Dendritic cell treated with granulocyte-macrophage colony-stimulating factor and Interleukin-4, amounts not matched to agents 40 ng/mL and 50 ng/mL, for 4 days (primary cell): ENCODE measurements at regions not wholly inside any gene's neighbourhood (a gene's known extent, or its start where the extent isn't known, plus 50 kb on each side); places are given as distances from the start of the nearest gene placed in this dataset.

Source experiments
- H3K27ac Mint-ChIP-seq: one replicate; pipeline ENCODE4 v1.8.0; 2022; ENCODE audit warnings: mild to moderate bottlenecking, mixed read lengths
- H3K27me3 Mint-ChIP-seq: one replicate; pipeline ENCODE4 v1.8.0; 2022; ENCODE audit warnings: mild to moderate bottlenecking, mixed read lengths
- H3K36me3 Mint-ChIP-seq: one replicate; pipeline ENCODE4 v1.8.0; 2022; ENCODE audit warnings: low read depth, mixed read lengths
- H3K4me1 Mint-ChIP-seq: one replicate; pipeline ENCODE4 v1.8.0; 2022; ENCODE audit warnings: low read depth, mixed read lengths
- H3K4me3 Mint-ChIP-seq: one replicate; pipeline ENCODE4 v1.8.0; 2022; ENCODE audit warnings: mild to moderate bottlenecking, moderate library complexity, mixed read lengths
- H3K9me3 Mint-ChIP-seq: one replicate; pipeline ENCODE4 v1.8.0; 2022; ENCODE audit warnings: mixed read lengths
- intact Hi-C: fragments of 100-400 bp; cut with micrococcal nuclease; formaldehyde crosslinking; loops from one replicate; pipeline ENCODE4 v1.15.0; 2022

DNA sequence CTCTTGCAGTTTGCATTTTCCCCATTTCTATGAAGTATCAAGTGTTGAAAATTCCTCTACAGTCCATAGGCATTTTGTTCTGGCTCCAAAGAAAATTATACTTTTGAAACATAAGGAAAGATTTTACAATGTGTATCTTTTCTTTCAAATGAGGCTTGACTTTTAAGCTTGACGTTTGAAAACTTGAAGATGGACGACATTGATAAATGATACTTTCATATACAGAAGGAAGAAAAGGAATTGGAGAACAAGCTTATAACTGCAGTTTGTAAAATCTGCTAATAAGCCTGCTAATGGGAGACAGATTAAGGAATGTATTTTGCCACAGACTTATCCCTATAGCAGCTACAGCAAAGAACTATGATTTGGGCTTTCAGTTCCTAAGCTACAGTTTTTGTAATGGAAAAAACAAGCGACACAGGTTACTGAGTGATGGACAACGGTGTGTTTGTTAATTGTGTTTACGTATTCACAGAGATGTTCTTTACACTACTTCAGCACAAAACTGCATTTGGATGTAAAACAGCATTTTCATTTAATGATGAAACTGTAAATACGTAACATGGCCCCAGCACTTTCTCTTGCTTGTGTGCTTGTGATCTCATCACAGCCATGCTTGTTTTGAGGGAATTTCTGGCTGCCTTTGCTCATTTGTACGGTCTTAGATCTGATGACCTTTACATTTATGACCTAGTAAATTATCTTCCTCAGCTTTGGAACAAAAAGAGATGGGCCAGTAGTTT lies 83.2 kb upstream of the FAT1 start:
- H3K27me3 Mint-ChIP-seq: no peaks in the 10 kb centered on the region
- H3K4me1 Mint-ChIP-seq: no peaks in the 10 kb centered on the region
- intact Hi-C loops: no loop called here
- H3K4me3 Mint-ChIP-seq: no peak overlapping the region
- no peak overlapping the region for H3K27ac Mint-ChIP-seq
- H3K9me3 Mint-ChIP-seq: peaks cover 4% of the 10 kb centered on the region
- no peaks in the 10 kb centered on the region for H3K36me3 Mint-ChIP-seq

- H3K27ac Mint-ChIP-seq: no peak overlapping the region
- no peaks in the 10 kb centered on the region for H3K27me3 Mint-ChIP-seq
- no peaks in the 10 kb centered on the region for H3K36me3 Mint-ChIP-seq
- peaks cover 11% of the 10 kb centered on the region for H3K9me3 Mint-ChIP-seq
- no peaks in the 10 kb centered on the region for H3K4me1 Mint-ChIP-seq
- intact Hi-C loops: no loop called here
- no peak overlapping the region for H3K4me3 Mint-ChIP-seq
Observed at GRCh38 chr4:186807808-186808629, 84.4 kb upstream of the FAT1 start.

DNA sequence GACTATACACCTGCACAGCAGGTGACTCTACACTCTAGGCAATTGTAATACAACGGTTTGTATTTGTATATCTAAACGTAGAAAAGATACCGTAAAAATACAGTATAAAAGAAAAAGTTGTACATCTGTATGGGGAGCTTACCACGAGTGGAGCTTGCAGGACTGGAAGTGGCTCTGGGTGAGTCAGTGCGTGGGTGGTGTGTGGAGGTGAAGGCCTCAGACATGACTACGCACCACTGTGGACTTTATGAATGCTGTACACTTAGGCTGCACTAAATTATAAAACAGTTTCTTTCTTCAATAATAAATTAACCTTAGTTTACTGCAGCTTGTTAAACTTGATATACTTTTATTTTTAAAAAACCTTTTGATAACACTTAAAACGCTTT lies 85.0 kb upstream of the FAT1 start:
- intact Hi-C loops: no loop called here
- H3K27ac Mint-ChIP-seq: no peak overlapping the region
- no peaks in the 10 kb centered on the region for H3K4me1 Mint-ChIP-seq
- H3K27me3 Mint-ChIP-seq: no peaks in the 10 kb centered on the region
- H3K9me3 Mint-ChIP-seq: peaks cover 11% of the 10 kb centered on the region
- no peak overlapping the region for H3K4me3 Mint-ChIP-seq
- no peaks in the 10 kb centered on the region for H3K36me3 Mint-ChIP-seq

- Mint-ChIP-seq H3K36me3 (no peaks in the 10 kb centered on the region), H3K4me3 (no peak overlapping the region), H3K9me3 (peaks cover 11% of the 10 kb centered on the region), H3K27me3 (no peaks in the 10 kb centered on the region), H3K27ac (no peak overlapping the region), H3K4me1 (no peaks in the 10 kb centered on the region)
- intact Hi-C loops: no loop called here
Observed at GRCh38 chr4:186809070-186809469, 85.4 kb upstream of the FAT1 start.

- no peaks in the 10 kb centered on the region for H3K4me1 Mint-ChIP-seq
- H3K4me3 Mint-ChIP-seq: no peak overlapping the region
- H3K27ac Mint-ChIP-seq: no peak overlapping the region
- intact Hi-C loops: no loop called here
- H3K36me3 Mint-ChIP-seq: no peaks in the 10 kb centered on the region
- no peaks in the 10 kb centered on the region for H3K27me3 Mint-ChIP-seq
- H3K9me3 Mint-ChIP-seq: peaks cover 11% of the 10 kb centered on the region
Observed at GRCh38 chr4:186810613-186811150, 87.0 kb upstream of the FAT1 start.

DNA sequence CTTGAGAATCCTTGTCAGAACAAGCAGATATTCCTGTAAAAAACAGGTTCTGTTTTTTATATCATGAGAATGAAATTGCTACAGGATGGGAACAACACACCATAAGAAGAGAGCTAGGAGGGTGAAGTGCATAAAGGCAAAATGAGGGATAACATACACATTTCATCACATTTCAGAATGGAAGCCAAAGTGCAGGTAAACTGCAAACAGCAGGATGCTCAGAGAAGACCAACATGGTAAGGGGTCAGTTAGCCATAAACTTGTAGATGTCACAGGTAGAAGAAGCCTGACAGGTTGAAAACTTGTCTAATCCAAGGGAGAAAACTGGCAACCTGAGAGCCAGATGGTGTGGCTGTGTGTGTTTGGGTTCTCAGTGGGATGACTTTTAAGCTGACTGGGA lies 88.9 kb upstream of the FAT1 start:
- peaks cover 11% of the 10 kb centered on the region for H3K9me3 Mint-ChIP-seq
- no peaks in the 10 kb centered on the region for H3K4me1 Mint-ChIP-seq
- H3K27ac Mint-ChIP-seq: no peak overlapping the region
- no peaks in the 10 kb centered on the region for H3K36me3 Mint-ChIP-seq
- H3K27me3 Mint-ChIP-seq: no peaks in the 10 kb centered on the region
- intact Hi-C loops: no loop called here
- H3K4me3 Mint-ChIP-seq: no peak overlapping the region

GRCh38 chr4:186813377-186814068 lies 89.9 kb upstream of the FAT1 start:
- no peaks in the 10 kb centered on the region for H3K27me3 Mint-ChIP-seq
- H3K4me1 Mint-ChIP-seq: no peaks in the 10 kb centered on the region
- intact Hi-C loops: no loop called here
- no peaks in the 10 kb centered on the region for H3K36me3 Mint-ChIP-seq
- no peak overlapping the region for H3K27ac Mint-ChIP-seq
- H3K9me3 Mint-ChIP-seq: peaks cover 11% of the 10 kb centered on the region
- no peak overlapping the region for H3K4me3 Mint-ChIP-seq

DNA sequence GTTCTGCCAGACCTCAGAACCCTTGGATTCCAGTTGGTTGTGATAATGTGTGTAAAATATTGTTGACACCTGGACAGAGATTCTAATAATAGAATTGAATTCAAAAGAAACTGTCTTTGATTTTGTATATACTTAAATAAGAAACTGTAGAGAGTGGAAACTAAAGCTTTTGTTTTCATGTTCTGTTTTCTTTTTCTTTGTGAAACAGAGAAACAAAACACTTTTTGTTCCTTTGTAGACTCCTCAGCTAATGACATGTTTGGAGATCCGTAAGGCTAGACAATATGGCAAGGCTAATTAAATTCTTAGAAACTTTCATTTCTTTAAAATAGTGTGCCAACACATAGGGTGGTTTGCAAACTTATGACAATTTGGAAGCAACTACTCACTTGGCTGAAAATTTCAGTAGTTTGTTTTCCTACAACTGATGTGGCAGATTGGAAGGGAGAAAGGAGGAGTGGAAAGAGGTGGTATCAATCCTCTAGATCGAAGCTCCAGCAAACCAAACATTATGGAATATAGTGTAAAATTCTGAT lies 90.9 kb upstream of the FAT1 start:
- H3K4me1 Mint-ChIP-seq: no peaks in the 10 kb centered on the region
- no peaks in the 10 kb centered on the region for H3K36me3 Mint-ChIP-seq
- no peak overlapping the region for H3K4me3 Mint-ChIP-seq
- H3K9me3 Mint-ChIP-seq: peaks cover 11% of the 10 kb centered on the region
- intact Hi-C loops: no loop called here
- H3K27me3 Mint-ChIP-seq: no peaks in the 10 kb centered on the region
- H3K27ac Mint-ChIP-seq: no peak overlapping the region

DNA sequence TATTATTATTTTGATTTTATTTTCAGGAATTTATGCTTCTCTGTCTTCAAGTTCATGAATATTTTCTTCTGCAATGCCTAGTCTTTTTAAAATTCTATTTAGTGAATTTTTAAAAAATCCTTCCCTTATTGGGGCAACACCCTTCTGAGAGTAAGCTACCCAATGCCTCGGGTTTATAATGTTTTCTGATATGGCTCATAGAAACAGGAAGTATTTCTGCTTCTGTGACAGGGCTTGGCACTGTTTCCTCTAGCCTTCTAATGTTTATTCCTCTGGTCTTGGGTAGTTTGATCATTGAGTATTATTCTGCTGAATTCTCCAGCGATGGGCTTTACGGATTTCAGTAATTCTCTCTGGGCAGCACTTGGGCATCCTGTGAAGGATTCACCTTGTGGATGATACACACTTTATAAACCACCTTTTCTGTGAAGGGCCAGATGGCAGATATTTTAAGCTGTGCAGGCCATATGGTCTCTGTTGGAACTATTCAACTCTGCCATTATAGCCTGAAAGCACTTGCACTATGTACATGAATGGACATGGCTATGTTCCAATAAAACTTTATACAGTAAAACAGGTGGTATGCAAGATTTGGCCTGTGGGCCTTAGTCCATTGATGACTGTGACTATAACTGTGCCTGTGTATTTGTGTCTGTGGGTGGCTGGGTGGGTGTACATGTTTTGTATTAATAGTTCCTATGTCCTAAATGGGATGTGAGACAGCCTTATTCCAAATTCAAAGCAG lies 95.9 kb upstream of the FAT1 start:
- Mint-ChIP-seq H3K27ac (no peak overlapping the region), H3K36me3 (no peaks in the 10 kb centered on the region), H3K9me3 (peaks cover 6% of the 10 kb centered on the region), H3K4me1 (no peaks in the 10 kb centered on the region), H3K4me3 (no peak overlapping the region), H3K27me3 (no peaks in the 10 kb centered on the region)
- intact Hi-C loops: no loop called here

DNA sequence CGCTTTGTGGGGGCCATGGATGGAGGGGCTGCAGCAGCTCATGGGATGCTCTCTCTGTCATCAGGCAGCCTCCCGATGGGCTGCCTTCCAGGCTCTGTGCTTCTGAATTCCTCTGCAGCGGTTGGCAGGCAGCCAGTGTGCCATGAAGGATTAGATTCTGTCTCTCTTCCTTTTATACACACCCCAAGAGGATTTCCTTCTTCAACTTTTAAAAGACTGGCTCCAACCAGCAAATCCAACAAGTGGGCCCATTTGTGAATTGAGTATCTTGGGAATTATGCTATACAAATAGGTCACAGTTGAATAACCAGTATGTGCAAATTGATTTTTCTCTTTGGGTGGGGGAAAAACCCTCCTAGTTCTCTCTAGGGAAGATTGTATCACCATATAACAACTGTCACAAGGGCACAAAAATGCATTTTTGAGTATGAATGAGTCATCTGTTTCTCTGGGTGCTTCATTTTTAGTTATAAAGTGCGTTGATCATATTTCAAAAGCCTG lies 96.8 kb upstream of the FAT1 start:
- Mint-ChIP-seq H3K36me3 (no peaks in the 10 kb centered on the region), H3K4me1 (no peaks in the 10 kb centered on the region), H3K4me3 (no peak overlapping the region), H3K27me3 (no peaks in the 10 kb centered on the region), H3K9me3 (peaks cover 6% of the 10 kb centered on the region), H3K27ac (no peak overlapping the region)
- intact Hi-C loops: no loop called here

DNA sequence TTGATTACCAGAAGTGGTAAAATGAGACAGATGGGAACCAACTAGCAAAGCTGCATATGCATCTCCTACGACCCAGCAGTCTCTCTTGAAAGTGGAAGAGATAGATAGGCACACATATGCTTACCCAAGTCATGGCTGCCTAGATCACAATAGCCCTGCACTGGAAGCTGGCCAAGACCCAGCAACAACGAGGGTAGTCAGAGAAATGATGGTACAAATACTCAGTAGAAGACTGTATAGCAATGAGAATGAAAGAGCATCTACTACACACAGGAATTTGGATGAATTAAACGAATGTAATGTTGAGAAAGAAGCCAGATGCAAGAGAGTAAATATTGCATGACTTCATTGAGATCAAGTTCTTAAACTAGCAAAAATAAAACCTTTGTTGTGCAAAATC lies 100.3 kb upstream of the FAT1 start:
- no peaks in the 10 kb centered on the region for H3K27me3 Mint-ChIP-seq
- peaks cover 14% of the 10 kb centered on the region for H3K9me3 Mint-ChIP-seq
- intact Hi-C loops: no loop called here
- no peaks in the 10 kb centered on the region for H3K4me1 Mint-ChIP-seq
- no peaks in the 10 kb centered on the region for H3K36me3 Mint-ChIP-seq
- H3K27ac Mint-ChIP-seq: no peak overlapping the region
- no peak overlapping the region for H3K4me3 Mint-ChIP-seq

DNA sequence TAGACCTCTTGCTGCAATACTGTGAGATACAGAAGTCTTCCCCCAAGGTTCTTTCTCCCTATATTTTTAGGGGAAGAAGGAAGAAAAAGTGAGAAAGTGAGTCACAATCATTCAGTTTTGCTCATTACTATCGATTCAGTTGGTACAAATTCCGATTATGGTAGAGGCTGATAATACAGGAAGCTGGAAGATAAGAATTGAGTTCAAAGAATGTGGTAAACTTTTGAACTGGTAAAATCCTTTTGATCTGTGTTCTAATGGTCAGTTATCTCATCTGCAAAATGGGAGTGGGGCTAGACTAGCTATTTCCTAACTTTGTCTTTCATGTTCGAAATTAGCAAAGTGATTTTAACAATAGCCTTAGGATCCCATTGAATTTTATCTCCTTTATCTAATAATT lies 101.4 kb upstream of the FAT1 start:
- H3K4me3 Mint-ChIP-seq: no peak overlapping the region
- no peaks in the 10 kb centered on the region for H3K4me1 Mint-ChIP-seq
- peaks cover 18% of the 10 kb centered on the region for H3K9me3 Mint-ChIP-seq
- no peaks in the 10 kb centered on the region for H3K36me3 Mint-ChIP-seq
- intact Hi-C loops: no loop called here
- no peak overlapping the region for H3K27ac Mint-ChIP-seq
- H3K27me3 Mint-ChIP-seq: no peaks in the 10 kb centered on the region

- Mint-ChIP-seq H3K4me3 (no peak overlapping the region), H3K9me3 (peaks cover 27% of the 10 kb centered on the region), H3K4me1 (no peaks in the 10 kb centered on the region), H3K27me3 (no peaks in the 10 kb centered on the region), H3K36me3 (no peaks in the 10 kb centered on the region), H3K27ac (no peak overlapping the region)
- intact Hi-C loops: no loop called here
Observed at GRCh38 chr4:186826006-186826405, 102.3 kb upstream of the FAT1 start.
